Heart left ventricle (tissue), 13 donors: ENCODE measurements at regions not wholly inside any gene's neighbourhood (a gene's known extent, or its start where the extent isn't known, plus 50 kb on each side); places are given as distances from the start of the nearest gene placed in this dataset.

Experiments
- CTCF ChIP-seq, 12 donors: fragments of 200-600 bp; sonication (generic) in 4 of 12; IDR thresholded peaks; one replicate each; pipeline versions ENCODE4 v1.5.0 to v1.8.0; 2018 to 2022; ENCODE audit warnings: antibody characterized with exemption in 12 of 12, mild to moderate bottlenecking in 5 of 12
- POLR2A ChIP-seq, 2 donors: fragments of 450-650 bp; IDR thresholded peaks; one replicate each; pipeline ENCODE4 v1.6.1; 2017; ENCODE audit warnings: antibody characterized with exemption in 2 of 2, mild to moderate bottlenecking in 2 of 2, moderate library complexity in 2 of 2
- donor health status: ischemic (EF 13 %, LVEDD 7.1; RV severe dilation, severe dysfunction).
- donor health status: DM: no; HTN: yes; CAD: no.
- donor health status: DM: no; HTN: no; CAD: no.
- donor health status: ischemic (EF 25% LVEDD 6.9; RV normal size, moderate dysfunction).
- donor health status: ischemic (EF 25% LVEDD 5.7; RV mildly dilated, moderate dysfunction).
- donor health status: ischemic (EF 35%, LVEDD 5.7; RV mildly dilated, moderate dysfunction).
- donor health status: nonischemic (EF 11% LVEDD 7.7; RV severe dilation, severe dysfunction).
- donor health status: DM: yes; HTN: yes; CAD: no.
- donor health status: PGD.
- donor health status: ischemic (EF 29% LVEDD 5.4; RV normal size, mild dysfunction).
- donor health status: nonischemic (EF 23%, LVEDD 6.1; RV moderate dilation, normal function).

- TF ChIP-seq CTCF (IDR thresholded peaks at IDR 0.05) (no peak), POLR2A (IDR thresholded peaks at IDR 0.05) (no peak)
Observed at GRCh38 chr2:4340536-4340935, 637.2 kb downstream of the DCDC2C start.
